ENCODE measurements at regions not wholly inside any gene's neighbourhood (a gene's known extent, or its start where the extent isn't known, plus 50 kb on each side); places are given as distances from the start of the nearest gene placed in this dataset.

DNA sequence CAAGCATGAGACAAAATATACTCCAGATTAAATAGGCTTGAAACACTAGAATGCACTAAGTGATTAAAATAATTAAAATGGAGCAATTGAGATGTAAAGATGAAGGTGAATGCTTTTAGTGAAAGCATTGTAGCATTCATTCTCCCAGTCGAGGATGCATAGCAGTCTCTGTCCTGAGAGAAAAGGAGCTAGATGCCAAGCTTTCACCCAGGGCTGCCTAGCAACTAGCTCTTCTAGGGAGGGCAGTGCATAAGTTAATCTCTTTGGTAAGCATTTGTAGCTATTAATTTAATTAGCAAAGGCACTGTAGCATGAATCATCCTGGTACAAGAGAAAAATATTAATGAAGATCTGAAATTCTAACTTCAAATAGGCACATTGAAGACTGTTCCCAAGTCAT lies 1014.8 kb downstream of the C4orf33 start:
- no peaks in the 10 kb centered on the region for H3K9me1 ChIP-seq (ENCODE audit: control insufficient read depth, extremely low read depth, insufficient read depth, low read length)
- no peaks in the 10 kb centered on the region for H3K9me3 ChIP-seq (ENCODE audit: control insufficient read depth, low read depth, low read length)
- DNase-seq (ENCODE audit: low read depth, low spot score), result no peak
- H3K4me3 ChIP-seq (ENCODE audit: control insufficient read depth in 2 of 3, extremely low read depth in 1 of 3, insufficient read depth in 2 of 3, low read depth in 1 of 3, low read length in 3 of 3), result no peak overlapping the region
- no peak overlapping the region for H3K9ac ChIP-seq (ENCODE audit: control insufficient read depth, extremely low read depth, insufficient read depth, low read length)
- no peaks in the 10 kb centered on the region for H3K4me1 ChIP-seq (ENCODE audit: control insufficient read depth, extremely low read depth, insufficient read depth, low read length)
- no peak overlapping the region for H2AFZ ChIP-seq (ENCODE audit: control insufficient read depth, low read length)
- no peak overlapping the region for H3K27ac ChIP-seq (ENCODE audit: control insufficient read depth, insufficient read depth, low read length)
- no peaks in the 10 kb centered on the region for H3K36me3 ChIP-seq (ENCODE audit: control insufficient read depth in 2 of 2, extremely low read depth in 1 of 2, insufficient read depth in 2 of 2, low read length in 2 of 2)
- TF ChIP-seq EZH2 (IDR thresholded peaks at IDR 0.05; ENCODE audit: low read length), result no peak
- TF ChIP-seq, protein P1, sequence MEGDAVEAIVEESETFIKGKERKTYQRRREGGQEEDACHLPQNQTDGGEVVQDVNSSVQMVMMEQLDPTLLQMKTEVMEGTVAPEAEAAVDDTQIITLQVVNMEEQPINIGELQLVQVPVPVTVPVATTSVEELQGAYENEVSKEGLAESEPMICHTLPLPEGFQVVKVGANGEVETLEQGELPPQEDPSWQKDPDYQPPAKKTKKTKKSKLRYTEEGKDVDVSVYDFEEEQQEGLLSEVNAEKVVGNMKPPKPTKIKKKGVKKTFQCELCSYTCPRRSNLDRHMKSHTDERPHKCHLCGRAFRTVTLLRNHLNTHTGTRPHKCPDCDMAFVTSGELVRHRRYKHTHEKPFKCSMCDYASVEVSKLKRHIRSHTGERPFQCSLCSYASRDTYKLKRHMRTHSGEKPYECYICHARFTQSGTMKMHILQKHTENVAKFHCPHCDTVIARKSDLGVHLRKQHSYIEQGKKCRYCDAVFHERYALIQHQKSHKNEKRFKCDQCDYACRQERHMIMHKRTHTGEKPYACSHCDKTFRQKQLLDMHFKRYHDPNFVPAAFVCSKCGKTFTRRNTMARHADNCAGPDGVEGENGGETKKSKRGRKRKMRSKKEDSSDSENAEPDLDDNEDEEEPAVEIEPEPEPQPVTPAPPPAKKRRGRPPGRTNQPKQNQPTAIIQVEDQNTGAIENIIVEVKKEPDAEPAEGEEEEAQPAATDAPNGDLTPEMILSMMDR (optimal IDR thresholded peaks at IDR 0.05 in 1 of 3, IDR thresholded peaks at IDR 0.05 in 1 of 3, conservative IDR thresholded peaks at IDR 0.05 in 1 of 3; ENCODE audit: extremely low read depth in 1 of 3, insufficient read depth in 2 of 3, low read length in 3 of 3), result no peak
- H3K79me2 ChIP-seq (ENCODE audit: control insufficient read depth, insufficient read depth, low read length), result no peaks in the 10 kb centered on the region
- dilution Hi-C loops (cut with MboI; ENCODE audit: extremely low pct_ligation_motif_present, low sequenced_read_pairs), result no loop called here
- H3K4me2 ChIP-seq (ENCODE audit: control insufficient read depth, extremely low read depth, insufficient read depth, low read depth, low read length), result no peak overlapping the region
- no peaks in the 10 kb centered on the region for H3K27me3 ChIP-seq (ENCODE audit: control insufficient read depth, extremely low read depth, insufficient read depth, low read length)
- H4K20me1 ChIP-seq (ENCODE audit: control insufficient read depth, extremely low read depth, insufficient read depth, low read length), result no peaks in the 10 kb centered on the region
- no peak for FAIRE-seq

GRCh38 chr4:130124066-130124465 lies 1028.1 kb downstream of the C4orf33 start:
- H3K27ac ChIP-seq (ENCODE audit: control insufficient read depth, insufficient read depth, low read length), result no peak overlapping the region
- no peak overlapping the region for H2AFZ ChIP-seq (ENCODE audit: control insufficient read depth, low read length)
- H3K9ac ChIP-seq (ENCODE audit: control insufficient read depth, extremely low read depth, insufficient read depth, low read length), result no peak overlapping the region
- no peaks in the 10 kb centered on the region for H3K27me3 ChIP-seq (ENCODE audit: control insufficient read depth, extremely low read depth, insufficient read depth, low read length)
- no peak for FAIRE-seq
- H3K4me1 ChIP-seq (ENCODE audit: control insufficient read depth, extremely low read depth, insufficient read depth, low read length), result no peaks in the 10 kb centered on the region
- no peaks in the 10 kb centered on the region for H3K36me3 ChIP-seq (ENCODE audit: control insufficient read depth in 2 of 2, extremely low read depth in 1 of 2, insufficient read depth in 2 of 2, low read length in 2 of 2)
- no peak overlapping the region for H3K4me2 ChIP-seq (ENCODE audit: control insufficient read depth, extremely low read depth, insufficient read depth, low read depth, low read length)
- H3K9me3 ChIP-seq (ENCODE audit: control insufficient read depth, low read depth, low read length), result no peaks in the 10 kb centered on the region
- dilution Hi-C loops (cut with MboI; ENCODE audit: extremely low pct_ligation_motif_present, low sequenced_read_pairs), result no loop called here
- H3K9me1 ChIP-seq (ENCODE audit: control insufficient read depth, extremely low read depth, insufficient read depth, low read length), result no peaks in the 10 kb centered on the region
- TF ChIP-seq, protein P1 (optimal IDR thresholded peaks at IDR 0.05 in 1 of 3, IDR thresholded peaks at IDR 0.05 in 1 of 3, conservative IDR thresholded peaks at IDR 0.05 in 1 of 3; ENCODE audit: extremely low read depth in 1 of 3, insufficient read depth in 2 of 3, low read length in 3 of 3), result no peak
- TF ChIP-seq EZH2 (IDR thresholded peaks at IDR 0.05; ENCODE audit: low read length), result no peak
- H4K20me1 ChIP-seq (ENCODE audit: control insufficient read depth, extremely low read depth, insufficient read depth, low read length), result no peaks in the 10 kb centered on the region
- no peak overlapping the region for H3K4me3 ChIP-seq (ENCODE audit: control insufficient read depth in 2 of 3, extremely low read depth in 1 of 3, insufficient read depth in 2 of 3, low read depth in 1 of 3, low read length in 3 of 3)
- no peaks in the 10 kb centered on the region for H3K79me2 ChIP-seq (ENCODE audit: control insufficient read depth, insufficient read depth, low read length)
- no peak for DNase-seq (ENCODE audit: low read depth, low spot score)
